ENCODE measurements at regions not wholly inside any gene's neighbourhood (a gene's known extent, or its start where the extent isn't known, plus 50 kb on each side); places are given as distances from the start of the nearest gene placed in this dataset.

- H3K4me1 Mint-ChIP-seq (ENCODE audit: low read depth) = no peaks in the 10 kb centered on the region
- H3K4me3 Mint-ChIP-seq = no peak overlapping the region
- no peak overlapping the region for H3K27ac Mint-ChIP-seq
- H3K9me3 Mint-ChIP-seq = peaks cover 3% of the 10 kb centered on the region
- no peaks in the 10 kb centered on the region for H3K36me3 Mint-ChIP-seq (ENCODE audit: low read depth)
- peaks cover 36% of the 10 kb centered on the region for H3K27me3 Mint-ChIP-seq
These were observed 51.6 kb upstream of the DYNLRB2 start for GRCh38 chr16:80489173-80489572.

DNA sequence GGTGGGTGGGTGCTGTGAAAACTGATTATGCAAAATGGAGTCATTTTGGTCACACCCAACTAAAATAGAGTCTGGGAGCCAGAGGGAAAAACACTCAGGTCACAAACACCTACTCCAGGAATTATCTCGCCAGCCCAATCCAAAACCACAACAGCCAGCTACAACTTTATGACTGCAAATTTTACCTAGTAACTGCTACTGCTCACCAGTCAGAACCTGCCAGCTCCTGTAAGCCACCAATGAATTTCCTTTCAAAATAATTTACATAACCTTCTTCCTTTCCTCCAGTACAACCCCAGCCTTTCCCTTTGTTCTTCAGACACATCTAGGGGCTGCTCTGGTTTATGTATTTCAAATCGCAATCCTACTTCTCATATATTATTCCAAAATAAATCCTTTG is 52.6 kb upstream of the DYNLRB2 start:
- H3K27ac Mint-ChIP-seq = no peak overlapping the region
- peaks cover 4% of the 10 kb centered on the region for H3K9me3 Mint-ChIP-seq
- H3K36me3 Mint-ChIP-seq (ENCODE audit: low read depth) = no peaks in the 10 kb centered on the region
- H3K27me3 Mint-ChIP-seq = peaks cover 40% of the 10 kb centered on the region
- no peak overlapping the region for H3K4me3 Mint-ChIP-seq
- H3K4me1 Mint-ChIP-seq (ENCODE audit: low read depth) = peaks cover 5% of the 10 kb centered on the region

DNA sequence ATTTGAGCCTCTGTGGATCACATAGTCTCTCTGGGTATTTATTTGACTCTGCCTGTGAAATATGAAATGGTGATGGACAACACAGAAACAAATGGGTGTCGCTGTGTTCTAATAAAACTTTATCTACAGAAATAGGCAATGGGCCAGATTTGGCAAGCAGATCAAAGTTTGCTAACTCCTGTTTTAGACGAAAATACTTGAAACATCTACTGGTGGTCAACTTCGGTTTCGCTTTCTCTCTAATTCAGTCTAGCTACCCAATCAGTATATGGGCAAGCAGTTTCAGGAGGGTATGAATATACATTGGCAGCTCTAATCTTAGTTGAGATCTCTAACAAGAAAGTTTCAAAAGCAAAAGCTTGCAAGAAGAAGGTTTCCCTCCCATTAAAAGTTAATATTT is 60.1 kb upstream of the DYNLRB2 start:
- peaks cover 8% of the 10 kb centered on the region for H3K9me3 Mint-ChIP-seq
- H3K4me1 Mint-ChIP-seq (ENCODE audit: low read depth) = peaks cover 5% of the 10 kb centered on the region
- H3K36me3 Mint-ChIP-seq (ENCODE audit: low read depth) = no peaks in the 10 kb centered on the region
- H3K27me3 Mint-ChIP-seq = peaks cover 40% of the 10 kb centered on the region
- H3K4me3 Mint-ChIP-seq = no peak overlapping the region
- H3K27ac Mint-ChIP-seq = no peak overlapping the region

DNA sequence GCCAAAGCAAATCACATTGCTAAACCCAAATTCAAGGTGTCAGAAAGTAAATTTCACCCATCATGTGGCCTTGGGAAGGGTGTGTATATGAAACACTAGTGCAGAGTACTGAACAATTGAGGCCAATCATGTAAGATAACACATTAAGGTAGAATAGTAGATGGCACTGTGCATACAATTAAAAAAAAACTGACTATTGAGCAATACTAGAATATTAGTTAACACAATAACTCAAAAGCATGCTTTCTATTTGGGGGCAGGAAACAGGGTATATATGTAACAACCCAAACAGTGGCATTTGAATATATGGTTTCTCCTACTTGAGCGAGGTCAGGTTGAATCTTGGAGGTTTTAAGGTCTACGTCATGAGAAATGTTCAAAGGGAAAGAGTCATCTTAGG is 63.0 kb upstream of the DYNLRB2 start:
- H3K27me3 Mint-ChIP-seq = peaks cover 33% of the 10 kb centered on the region
- no peaks in the 10 kb centered on the region for H3K36me3 Mint-ChIP-seq (ENCODE audit: low read depth)
- no peaks in the 10 kb centered on the region for H3K4me1 Mint-ChIP-seq (ENCODE audit: low read depth)
- H3K27ac Mint-ChIP-seq = no peak overlapping the region
- no peak overlapping the region for H3K4me3 Mint-ChIP-seq
- peaks cover 3% of the 10 kb centered on the region for H3K9me3 Mint-ChIP-seq

DNA sequence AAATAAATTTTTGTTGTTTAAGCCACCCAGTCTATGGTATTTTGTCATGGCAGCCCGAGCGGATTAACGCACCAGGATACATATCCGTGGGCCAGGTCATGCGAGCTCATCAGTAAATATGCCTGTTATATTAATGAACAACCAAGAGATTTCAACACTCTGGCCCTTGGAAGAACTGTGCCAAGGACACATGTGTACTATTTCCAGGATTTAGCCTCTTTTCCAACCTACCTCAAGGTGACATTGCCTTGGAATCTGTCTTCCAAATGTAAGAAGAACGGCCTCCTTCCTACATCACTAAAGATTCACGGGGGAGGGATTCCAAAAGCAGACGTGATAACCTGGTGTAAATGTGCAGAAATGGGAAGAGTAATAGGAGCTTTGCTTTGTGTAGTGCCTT is 72.8 kb upstream of the DYNLRB2 start:
- H3K27ac Mint-ChIP-seq = no peak overlapping the region
- H3K36me3 Mint-ChIP-seq (ENCODE audit: low read depth) = no peaks in the 10 kb centered on the region
- peaks cover 16% of the 10 kb centered on the region for H3K27me3 Mint-ChIP-seq
- H3K4me1 Mint-ChIP-seq (ENCODE audit: low read depth) = no peaks in the 10 kb centered on the region
- H3K4me3 Mint-ChIP-seq = no peak overlapping the region
- no peaks in the 10 kb centered on the region for H3K9me3 Mint-ChIP-seq

- no peak overlapping the region for H3K27ac Mint-ChIP-seq
- H3K27me3 Mint-ChIP-seq = peaks cover 16% of the 10 kb centered on the region
- no peak overlapping the region for H3K4me3 Mint-ChIP-seq
- H3K9me3 Mint-ChIP-seq = no peaks in the 10 kb centered on the region
- no peaks in the 10 kb centered on the region for H3K4me1 Mint-ChIP-seq (ENCODE audit: low read depth)
- H3K36me3 Mint-ChIP-seq (ENCODE audit: low read depth) = no peaks in the 10 kb centered on the region
These were observed 74.5 kb upstream of the DYNLRB2 start for GRCh38 chr16:80466024-80466987.

- Mint-ChIP-seq H3K27ac (no peak overlapping the region), H3K36me3 (ENCODE audit: low read depth) (no peaks in the 10 kb centered on the region), H3K9me3 (no peaks in the 10 kb centered on the region), H3K4me3 (no peak overlapping the region), H3K27me3 (peaks cover 19% of the 10 kb centered on the region), H3K4me1 (ENCODE audit: low read depth) (no peaks in the 10 kb centered on the region)
These were observed 76.9 kb upstream of the DYNLRB2 start for GRCh38 chr16:80463751-80464495.

DNA sequence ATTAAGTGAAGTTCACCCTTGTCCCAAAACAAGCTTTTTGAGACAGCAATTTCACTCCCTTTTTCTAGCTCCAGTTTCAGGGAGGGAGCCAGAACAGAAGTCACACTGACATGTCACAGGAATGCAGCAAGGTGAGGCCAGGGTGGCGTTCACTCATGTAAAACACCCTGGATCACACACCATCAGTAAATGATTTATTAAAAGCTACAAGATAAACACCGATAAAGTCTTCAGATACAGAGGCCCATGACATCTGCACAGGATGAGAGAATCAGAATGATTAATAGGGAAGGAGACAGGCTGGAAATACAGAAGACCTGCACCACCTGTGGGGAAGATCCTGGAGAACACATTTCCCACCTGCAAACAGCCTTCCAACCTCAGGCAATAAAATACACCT is 77.5 kb upstream of the DYNLRB2 start:
- H3K27ac Mint-ChIP-seq = no peak overlapping the region
- no peaks in the 10 kb centered on the region for H3K4me1 Mint-ChIP-seq (ENCODE audit: low read depth)
- peaks cover 15% of the 10 kb centered on the region for H3K27me3 Mint-ChIP-seq
- H3K36me3 Mint-ChIP-seq (ENCODE audit: low read depth) = no peaks in the 10 kb centered on the region
- H3K9me3 Mint-ChIP-seq = no peaks in the 10 kb centered on the region
- H3K4me3 Mint-ChIP-seq = no peak overlapping the region

GRCh38 chr16:80462917-80463316 is 77.9 kb upstream of the DYNLRB2 start:
- H3K9me3 Mint-ChIP-seq = no peaks in the 10 kb centered on the region
- H3K27ac Mint-ChIP-seq = no peak overlapping the region
- peaks cover 14% of the 10 kb centered on the region for H3K27me3 Mint-ChIP-seq
- H3K36me3 Mint-ChIP-seq (ENCODE audit: low read depth) = no peaks in the 10 kb centered on the region
- H3K4me1 Mint-ChIP-seq (ENCODE audit: low read depth) = no peaks in the 10 kb centered on the region
- H3K4me3 Mint-ChIP-seq = no peak overlapping the region

- Mint-ChIP-seq H3K27me3 (peaks cover 20% of the 10 kb centered on the region), H3K27ac (no peak overlapping the region), H3K4me1 (ENCODE audit: low read depth) (no peaks in the 10 kb centered on the region), H3K36me3 (ENCODE audit: low read depth) (no peaks in the 10 kb centered on the region), H3K4me3 (no peak overlapping the region), H3K9me3 (no peaks in the 10 kb centered on the region)
These were observed 79.8 kb upstream of the DYNLRB2 start for GRCh38 chr16:80460988-80461387.

- no peak overlapping the region for H3K27ac Mint-ChIP-seq
- H3K36me3 Mint-ChIP-seq (ENCODE audit: low read depth) = no peaks in the 10 kb centered on the region
- H3K9me3 Mint-ChIP-seq = no peaks in the 10 kb centered on the region
- H3K4me3 Mint-ChIP-seq = no peak overlapping the region
- H3K4me1 Mint-ChIP-seq (ENCODE audit: low read depth) = no peaks in the 10 kb centered on the region
- H3K27me3 Mint-ChIP-seq = peaks cover 23% of the 10 kb centered on the region
These were observed 80.8 kb upstream of the DYNLRB2 start for GRCh38 chr16:80459966-80460365.

DNA sequence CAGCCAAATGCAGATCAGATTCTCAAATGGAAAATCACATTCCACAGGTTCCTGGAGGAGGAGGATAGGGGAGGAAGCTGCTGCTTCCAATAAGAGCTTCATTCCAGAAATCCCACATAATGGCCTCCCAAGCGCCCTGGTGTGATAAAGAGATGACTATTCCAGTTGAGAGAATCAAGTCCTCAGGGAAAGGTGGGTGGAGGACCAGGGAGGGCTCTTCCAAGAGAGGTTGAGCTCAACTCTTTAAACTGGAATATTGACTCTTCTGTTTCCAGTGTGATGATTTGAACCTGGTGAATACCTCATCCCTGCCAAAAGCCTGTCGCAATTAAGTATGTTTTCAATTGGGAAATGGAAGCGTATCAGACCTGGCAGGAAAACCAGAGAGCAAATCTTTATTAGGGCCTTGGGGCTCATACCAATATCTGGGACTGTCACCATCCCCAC is 81.4 kb upstream of the DYNLRB2 start:
- H3K4me3 Mint-ChIP-seq = no peak overlapping the region
- no peaks in the 10 kb centered on the region for H3K4me1 Mint-ChIP-seq (ENCODE audit: low read depth)
- no peaks in the 10 kb centered on the region for H3K9me3 Mint-ChIP-seq
- no peak overlapping the region for H3K27ac Mint-ChIP-seq
- H3K27me3 Mint-ChIP-seq = peaks cover 20% of the 10 kb centered on the region
- no peaks in the 10 kb centered on the region for H3K36me3 Mint-ChIP-seq (ENCODE audit: low read depth)

- no peaks in the 10 kb centered on the region for H3K36me3 Mint-ChIP-seq (ENCODE audit: low read depth)
- no peak overlapping the region for H3K27ac Mint-ChIP-seq
- H3K27me3 Mint-ChIP-seq = peaks cover 16% of the 10 kb centered on the region
- no peaks in the 10 kb centered on the region for H3K9me3 Mint-ChIP-seq
- H3K4me1 Mint-ChIP-seq (ENCODE audit: low read depth) = no peaks in the 10 kb centered on the region
- H3K4me3 Mint-ChIP-seq = no peak overlapping the region
These were observed 82.9 kb upstream of the DYNLRB2 start for GRCh38 chr16:80457871-80458270.

- H3K27me3 Mint-ChIP-seq = peaks cover 23% of the 10 kb centered on the region
- H3K36me3 Mint-ChIP-seq (ENCODE audit: low read depth) = no peaks in the 10 kb centered on the region
- H3K27ac Mint-ChIP-seq = no peak overlapping the region
- no peak overlapping the region for H3K4me3 Mint-ChIP-seq
- H3K4me1 Mint-ChIP-seq (ENCODE audit: low read depth) = no peaks in the 10 kb centered on the region
- no peaks in the 10 kb centered on the region for H3K9me3 Mint-ChIP-seq
These were observed 86.0 kb upstream of the DYNLRB2 start for GRCh38 chr16:80454802-80455201.

- no peak overlapping the region for H3K4me3 Mint-ChIP-seq
- H3K4me1 Mint-ChIP-seq (ENCODE audit: low read depth) = no peaks in the 10 kb centered on the region
- no peaks in the 10 kb centered on the region for H3K9me3 Mint-ChIP-seq
- H3K27me3 Mint-ChIP-seq = peaks cover 16% of the 10 kb centered on the region
- no peak overlapping the region for H3K27ac Mint-ChIP-seq
- no peaks in the 10 kb centered on the region for H3K36me3 Mint-ChIP-seq (ENCODE audit: low read depth)
These were observed 91.4 kb upstream of the DYNLRB2 start for GRCh38 chr16:80449392-80449791.
